HEK293 (cell line): ENCODE measurements at regions not wholly inside any gene's neighbourhood (a gene's known extent, or its start where the extent isn't known, plus 50 kb on each side); places are given as distances from the start of the nearest gene placed in this dataset.

ENCODE experiments used
- CTCF ChIA-PET: fragments of 350-600 bp; formaldehyde crosslinking; extraction: SDS; loops from one replicate; lab custom pipeline; 2021; ENCODE audit warnings: antibody characterized with exemption; lab: Yijun Ruan, JAX
- POLR2A ChIA-PET: fragments of 300-600 bp; formaldehyde crosslinking; extraction: SDS; loops from one replicate; lab custom pipeline; 2020; ENCODE audit warnings: antibody characterized with exemption, inconsistent platforms; lab: Yijun Ruan, JAX
- H3K27ac ChIP-seq: fragments of 200-500 bp; sonication (Bioruptor generic); 2 replicates; pipeline ENCODE4 v1.5.1; 2014; ENCODE audit warnings: low read depth, low read length, control low read depth, inconsistent platforms; ENCODE audit errors: extremely low read depth
- H3K36me3 ChIP-seq, 2 experiments: fragments of 200-500 bp in 1 of 2; sonication (Bioruptor generic) in 1 of 2; 1 replicate in 1 of 2; 2 replicates in 1 of 2; pipeline ENCODE4 v1.5.1; 2014 to 2017; ENCODE audit warnings: inconsistent platforms in 2 of 2, low read length in 2 of 2; ENCODE audit not compliant: control insufficient read depth in 2 of 2, insufficient read depth in 1 of 2
- H3K4me1 ChIP-seq: fragments of 200-500 bp; sonication (Bioruptor generic); 2 replicates; pipeline ENCODE4 v1.5.1; 2014; ENCODE audit warnings: mild to moderate bottlenecking, low read length, inconsistent platforms; ENCODE audit not compliant: control insufficient read depth, insufficient read depth
- H3K4me3 ChIP-seq: 2 replicates; pipeline ENCODE4 v1.5.1; 2011; ENCODE audit warnings: low read depth, mild to moderate bottlenecking, control low read depth, low read length, moderate library complexity
- H3K9me3 ChIP-seq: fragments of 200-500 bp; sonication (Bioruptor generic); 2 replicates; pipeline ENCODE4 v1.5.1; 2014; ENCODE audit warnings: low read depth, low read length, inconsistent platforms; ENCODE audit not compliant: control insufficient read depth, insufficient read depth
- SETDB1 ChIP-seq: IDR thresholded peaks from one replicate; pipeline ENCODE4 v1.6.1; 2017; ENCODE audit warnings: mild to moderate bottlenecking, low read length, moderate library complexity, mixed read lengths; ENCODE audit not compliant: insufficient read length
- TSHZ1 ChIP-seq: fragments of 450-650 bp; formaldehyde crosslinking; IDR thresholded peaks from 2 replicates; pipeline ENCODE4 v1.5.1; 2016; ENCODE audit warnings: missing biosample characterization, missing genetic modification characterization, borderline replicate concordance
- ZNF132 ChIP-seq: fragments of 450-650 bp; formaldehyde crosslinking; IDR thresholded peaks from 2 replicates; pipeline ENCODE4 v1.5.1; 2017; ENCODE audit warnings: missing biosample characterization, missing genetic modification characterization, borderline replicate concordance
- ZNF133 ChIP-seq: fragments of 450-650 bp; formaldehyde crosslinking; IDR thresholded peaks from 2 replicates; pipeline ENCODE4 v1.5.1; 2016; ENCODE audit warnings: missing biosample characterization, missing genetic modification characterization
- ZNF324 ChIP-seq: fragments of 450-650 bp; formaldehyde crosslinking; IDR thresholded peaks from 2 replicates; pipeline ENCODE4 v1.5.1; 2016; ENCODE audit warnings: missing biosample characterization, missing genetic modification characterization
- ZNF548 ChIP-seq: fragments of 450-650 bp; formaldehyde crosslinking; IDR thresholded peaks from 2 replicates; pipeline ENCODE4 v1.5.1; 2016; ENCODE audit warnings: missing biosample characterization, missing genetic modification characterization
- ZNF596 ChIP-seq: fragments of 450-650 bp; IDR thresholded peaks from 2 replicates; pipeline ENCODE4 v1.5.0; 2018; ENCODE audit warnings: missing biosample characterization, mild to moderate bottlenecking, missing genetic modification characterization, moderate library complexity
- TF ChIP-seq, protein P1 (sequence below): fragments of 450-650 bp; formaldehyde crosslinking; IDR thresholded peaks from 2 replicates; pipeline ENCODE4 v1.5.1; 2016; ENCODE audit warnings: missing biosample characterization, missing genetic modification characterization
- TF ChIP-seq, protein P2 (sequence below): fragments of 450-650 bp; formaldehyde crosslinking; IDR thresholded peaks from 2 replicates; pipeline ENCODE4 v1.5.1; 2016; ENCODE audit warnings: missing biosample characterization, missing genetic modification characterization, low read depth

DNA sequence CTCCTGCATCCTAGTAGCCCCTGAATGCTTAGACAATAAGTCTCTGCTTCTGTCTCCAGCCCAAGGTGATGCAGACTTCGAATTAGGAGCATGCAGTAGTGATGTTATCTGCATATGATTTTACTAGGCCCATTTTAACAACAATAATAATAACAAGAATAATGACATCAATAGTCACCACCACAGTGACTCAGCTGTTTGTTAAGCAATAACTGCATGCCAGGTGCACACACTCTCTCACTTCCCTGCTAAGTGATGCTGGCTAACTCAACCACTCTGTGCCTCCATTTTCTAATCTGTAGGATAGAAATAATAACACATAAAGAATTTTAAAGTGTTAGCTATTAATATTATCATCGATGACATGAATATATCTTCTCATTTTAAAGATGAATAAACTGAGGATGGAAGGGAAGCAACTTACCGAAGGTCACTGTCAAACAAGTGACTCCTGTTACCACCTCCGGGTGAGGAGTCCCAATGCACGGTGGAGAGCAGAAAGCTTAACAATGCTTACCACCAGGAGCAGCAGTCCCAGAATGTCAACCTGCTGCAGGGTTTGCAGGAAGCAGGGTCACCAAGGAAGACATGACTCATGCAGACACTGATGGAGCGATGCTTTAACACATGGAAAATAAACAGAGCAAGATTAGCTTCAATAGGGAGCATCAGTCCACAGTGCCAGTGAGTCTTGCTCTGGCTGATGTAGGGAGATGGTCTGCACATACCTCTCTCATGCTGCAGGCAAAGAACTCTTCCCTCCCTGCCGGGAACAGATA, 290.2 kb downstream of the SPATA17 start:
- no peaks in the 10 kb centered on the region for H3K4me1 ChIP-seq
- no peak overlapping the region for H3K4me3 ChIP-seq
- H3K36me3 ChIP-seq, result no peaks in the 10 kb centered on the region
- CTCF ChIA-PET, result no interaction called here
- TF ChIP-seq ZNF132 (tag by site-specific recombination), result no peak
- TF ChIP-seq, all 188 proteins: peak for 0
- no peak overlapping the region for H3K27ac ChIP-seq
- H3K9me3 ChIP-seq, result no peaks in the 10 kb centered on the region
- POLR2A ChIA-PET, result no interaction called here

DNA sequence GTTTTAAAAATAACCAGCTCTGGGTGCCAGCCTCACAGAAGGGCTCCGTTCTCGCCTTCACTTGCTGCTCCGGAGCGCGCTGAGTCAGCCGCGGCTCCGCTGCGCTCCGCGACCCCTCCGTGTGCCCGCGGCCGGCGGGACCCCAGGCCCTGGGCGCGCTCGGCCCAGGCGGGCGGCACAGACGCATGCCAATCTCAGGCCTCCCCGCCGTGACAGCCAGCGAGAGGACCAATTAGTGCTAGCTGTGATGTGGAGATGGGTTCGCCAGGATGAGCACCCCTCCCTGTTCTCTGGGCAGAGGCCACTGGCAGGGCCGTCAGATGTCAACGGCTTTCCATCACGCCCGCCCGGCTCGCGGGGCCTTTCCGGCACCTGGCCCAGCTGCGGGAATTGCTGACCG, 293.8 kb downstream of the SPATA17 start:
- no peak overlapping the region for H3K27ac ChIP-seq
- TF ChIP-seq ZNF324 (tag by site-specific recombination) (no peak), SETDB1 (no peak), ZNF596 (tag by site-specific recombination) (no peak), TSHZ1 (tag by site-specific recombination) (no peak), ZNF548 (tag by site-specific recombination) (no peak)
- TF ChIP-seq, protein P1, sequence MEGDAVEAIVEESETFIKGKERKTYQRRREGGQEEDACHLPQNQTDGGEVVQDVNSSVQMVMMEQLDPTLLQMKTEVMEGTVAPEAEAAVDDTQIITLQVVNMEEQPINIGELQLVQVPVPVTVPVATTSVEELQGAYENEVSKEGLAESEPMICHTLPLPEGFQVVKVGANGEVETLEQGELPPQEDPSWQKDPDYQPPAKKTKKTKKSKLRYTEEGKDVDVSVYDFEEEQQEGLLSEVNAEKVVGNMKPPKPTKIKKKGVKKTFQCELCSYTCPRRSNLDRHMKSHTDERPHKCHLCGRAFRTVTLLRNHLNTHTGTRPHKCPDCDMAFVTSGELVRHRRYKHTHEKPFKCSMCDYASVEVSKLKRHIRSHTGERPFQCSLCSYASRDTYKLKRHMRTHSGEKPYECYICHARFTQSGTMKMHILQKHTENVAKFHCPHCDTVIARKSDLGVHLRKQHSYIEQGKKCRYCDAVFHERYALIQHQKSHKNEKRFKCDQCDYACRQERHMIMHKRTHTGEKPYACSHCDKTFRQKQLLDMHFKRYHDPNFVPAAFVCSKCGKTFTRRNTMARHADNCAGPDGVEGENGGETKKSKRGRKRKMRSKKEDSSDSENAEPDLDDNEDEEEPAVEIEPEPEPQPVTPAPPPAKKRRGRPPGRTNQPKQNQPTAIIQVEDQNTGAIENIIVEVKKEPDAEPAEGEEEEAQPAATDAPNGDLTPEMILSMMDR (tag by site-specific recombination), result no peak
- TF ChIP-seq, protein P2, sequence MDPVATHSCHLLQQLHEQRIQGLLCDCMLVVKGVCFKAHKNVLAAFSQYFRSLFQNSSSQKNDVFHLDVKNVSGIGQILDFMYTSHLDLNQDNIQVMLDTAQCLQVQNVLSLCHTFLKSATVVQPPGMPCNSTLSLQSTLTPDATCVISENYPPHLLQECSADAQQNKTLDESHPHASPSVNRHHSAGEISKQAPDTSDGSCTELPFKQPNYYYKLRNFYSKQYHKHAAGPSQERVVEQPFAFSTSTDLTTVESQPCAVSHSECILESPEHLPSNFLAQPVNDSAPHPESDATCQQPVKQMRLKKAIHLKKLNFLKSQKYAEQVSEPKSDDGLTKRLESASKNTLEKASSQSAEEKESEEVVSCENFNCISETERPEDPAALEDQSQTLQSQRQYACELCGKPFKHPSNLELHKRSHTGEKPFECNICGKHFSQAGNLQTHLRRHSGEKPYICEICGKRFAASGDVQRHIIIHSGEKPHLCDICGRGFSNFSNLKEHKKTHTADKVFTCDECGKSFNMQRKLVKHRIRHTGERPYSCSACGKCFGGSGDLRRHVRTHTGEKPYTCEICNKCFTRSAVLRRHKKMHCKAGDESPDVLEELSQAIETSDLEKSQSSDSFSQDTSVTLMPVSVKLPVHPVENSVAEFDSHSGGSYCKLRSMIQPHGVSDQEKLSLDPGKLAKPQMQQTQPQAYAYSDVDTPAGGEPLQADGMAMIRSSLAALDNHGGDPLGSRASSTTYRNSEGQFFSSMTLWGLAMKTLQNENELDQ (tag by site-specific recombination), result no peak
- POLR2A ChIA-PET, result no interaction called here
- CTCF ChIA-PET, result no interaction called here
- H3K36me3 ChIP-seq, result no peaks in the 10 kb centered on the region
- H3K9me3 ChIP-seq, result no peaks in the 10 kb centered on the region
- no peak overlapping the region for H3K4me3 ChIP-seq
- no peaks in the 10 kb centered on the region for H3K4me1 ChIP-seq

DNA sequence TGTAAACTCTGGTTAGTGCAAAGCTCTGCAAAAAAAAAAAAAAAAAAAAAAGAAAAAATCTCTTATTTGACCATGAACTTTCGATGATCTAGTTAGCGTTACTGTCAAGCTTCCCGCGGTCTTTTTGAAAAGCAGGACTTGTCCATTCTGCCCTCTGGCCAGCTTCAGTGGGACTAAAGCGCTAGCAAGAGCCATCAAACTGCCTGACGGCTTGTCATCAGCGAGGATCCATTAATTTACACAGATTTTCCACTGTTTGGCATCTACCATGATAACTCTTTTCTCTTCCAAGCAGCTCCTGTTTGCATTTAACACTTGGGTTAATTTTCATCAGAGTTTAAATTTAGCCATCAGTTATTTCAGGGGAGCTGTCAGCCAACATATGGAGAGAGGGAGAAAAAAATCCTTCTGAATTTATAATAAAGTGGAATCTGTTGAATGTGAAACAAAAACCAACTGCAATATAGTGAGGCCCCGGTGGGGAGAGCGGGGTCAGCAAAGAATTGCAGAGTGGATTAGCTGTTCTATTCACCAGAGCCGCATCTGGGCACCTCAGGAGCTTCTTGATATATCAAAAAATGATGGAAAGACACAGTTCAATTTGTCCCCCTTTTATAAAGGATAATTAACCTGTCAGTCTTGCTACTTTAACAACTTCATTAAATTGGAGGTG, 298.2 kb downstream of the SPATA17 start:
- Histone ChIP-seq H3K9me3 (no peaks in the 10 kb centered on the region), H3K4me1 (no peaks in the 10 kb centered on the region), H3K36me3 (no peaks in the 10 kb centered on the region), H3K4me3 (no peak overlapping the region), H3K27ac (no peak overlapping the region)
- ChIA-PET POLR2A (no interaction called here), CTCF (interaction anchor here (0.7 kb wide), 2 partner anchors 13 to 661 kb away, joined by 3 read pairs; no protein-coding TSS in a partner anchor)
- TF ChIP-seq ZNF133 (tag by site-specific recombination), result no peak
